ENCODE measurements at regions not wholly inside any gene's neighbourhood (a gene's known extent, or its start where the extent isn't known, plus 50 kb on each side); places are given as distances from the start of the nearest gene placed in this dataset.
"Not testable (repeated sequence)": the region's sequence is repeated elsewhere in the genome, so short reads cannot be mapped to it uniquely, and the experiment has no call there.

DNA sequence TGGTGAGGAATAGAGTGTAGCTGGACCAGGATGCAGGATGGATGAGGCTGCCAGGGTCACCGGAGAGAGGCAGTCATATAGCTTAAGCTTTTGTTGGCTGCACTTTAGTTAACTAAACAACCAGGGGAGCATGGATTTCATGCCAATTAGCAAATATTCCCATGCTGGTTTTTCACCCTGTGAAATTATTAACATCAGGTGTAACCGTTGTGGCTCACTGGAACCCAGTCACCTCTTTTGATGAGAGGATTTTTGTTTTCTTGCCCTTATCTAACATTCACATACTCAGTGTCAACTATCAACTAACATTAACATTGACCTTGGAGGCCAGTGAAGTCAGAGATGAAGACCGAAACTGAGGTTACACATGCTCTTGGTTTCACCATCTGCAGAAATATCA is 97.2 kb upstream of the BASP1 start:
- FAIRE-seq = no peak
- H3K27me3 ChIP-seq (ENCODE audit: control insufficient read depth, insufficient read depth, low read length) = no peaks in the 10 kb centered on the region

DNA sequence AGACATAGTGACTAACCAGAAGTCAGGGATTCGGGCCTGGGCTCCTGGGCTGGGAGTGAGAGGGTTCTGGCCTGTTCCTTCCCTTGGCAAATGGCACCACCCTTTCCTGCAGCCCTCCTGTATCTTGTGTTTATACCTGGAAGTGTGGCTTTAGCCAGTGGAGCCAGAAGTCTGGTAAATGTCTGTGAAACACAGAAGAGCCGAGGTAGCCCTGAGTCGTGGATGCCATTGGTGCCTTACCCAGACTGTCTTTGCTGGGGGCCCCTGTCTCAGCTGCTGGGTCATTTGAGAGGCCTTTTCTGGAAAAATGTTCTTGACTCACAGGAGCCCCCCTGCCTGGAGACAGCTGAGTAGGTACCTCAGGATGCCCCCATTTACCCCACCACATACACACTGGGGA is 95.7 kb upstream of the BASP1 start:
- no peaks in the 10 kb centered on the region for H3K36me3 ChIP-seq (ENCODE audit: control insufficient read depth, insufficient read depth, low read length)
- H3K4me3 ChIP-seq (ENCODE audit: low read depth, low read length) = no peak overlapping the region
- FAIRE-seq = no peak
- no peaks in the 10 kb centered on the region for H3K27me3 ChIP-seq (ENCODE audit: control insufficient read depth, insufficient read depth, low read length)
- DNase-seq (ENCODE audit: low read depth) = no peak
- TF ChIP-seq, protein P1, sequence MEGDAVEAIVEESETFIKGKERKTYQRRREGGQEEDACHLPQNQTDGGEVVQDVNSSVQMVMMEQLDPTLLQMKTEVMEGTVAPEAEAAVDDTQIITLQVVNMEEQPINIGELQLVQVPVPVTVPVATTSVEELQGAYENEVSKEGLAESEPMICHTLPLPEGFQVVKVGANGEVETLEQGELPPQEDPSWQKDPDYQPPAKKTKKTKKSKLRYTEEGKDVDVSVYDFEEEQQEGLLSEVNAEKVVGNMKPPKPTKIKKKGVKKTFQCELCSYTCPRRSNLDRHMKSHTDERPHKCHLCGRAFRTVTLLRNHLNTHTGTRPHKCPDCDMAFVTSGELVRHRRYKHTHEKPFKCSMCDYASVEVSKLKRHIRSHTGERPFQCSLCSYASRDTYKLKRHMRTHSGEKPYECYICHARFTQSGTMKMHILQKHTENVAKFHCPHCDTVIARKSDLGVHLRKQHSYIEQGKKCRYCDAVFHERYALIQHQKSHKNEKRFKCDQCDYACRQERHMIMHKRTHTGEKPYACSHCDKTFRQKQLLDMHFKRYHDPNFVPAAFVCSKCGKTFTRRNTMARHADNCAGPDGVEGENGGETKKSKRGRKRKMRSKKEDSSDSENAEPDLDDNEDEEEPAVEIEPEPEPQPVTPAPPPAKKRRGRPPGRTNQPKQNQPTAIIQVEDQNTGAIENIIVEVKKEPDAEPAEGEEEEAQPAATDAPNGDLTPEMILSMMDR (IDR thresholded peaks at IDR 0.05; ENCODE audit: insufficient read depth, low read length, severe bottlenecking) = no peak

More for the DNA sequence above, 97.2 kb upstream of the BASP1 start:
- H3K36me3 ChIP-seq (ENCODE audit: control insufficient read depth, insufficient read depth, low read length) = no peaks in the 10 kb centered on the region
- H3K4me3 ChIP-seq (ENCODE audit: low read depth, low read length) = no peak overlapping the region
- TF ChIP-seq, protein P1 (IDR thresholded peaks at IDR 0.05; ENCODE audit: insufficient read depth, low read length, severe bottlenecking) = no peak
- no peak for DNase-seq (ENCODE audit: low read depth)

DNA sequence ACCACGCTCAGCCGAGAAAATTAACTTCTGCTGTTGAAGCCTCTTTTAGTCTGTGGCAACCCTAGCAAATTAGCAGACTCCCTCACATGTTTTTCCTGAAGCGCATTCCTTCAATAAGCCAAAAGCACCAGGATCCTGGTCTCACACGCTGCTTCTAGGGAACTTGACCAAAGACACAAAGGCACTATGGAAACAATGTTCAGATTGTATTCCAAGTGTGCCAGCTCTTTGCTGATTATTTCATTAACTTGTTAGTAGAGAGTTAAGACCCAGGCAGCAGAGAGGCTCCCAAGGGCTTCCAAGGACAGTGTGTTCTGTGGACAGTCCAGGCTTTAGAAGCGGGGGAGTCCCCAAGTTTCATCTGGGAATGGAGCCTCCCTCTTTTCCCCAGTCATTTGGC is 94.4 kb upstream of the BASP1 start:
- no peak overlapping the region for H3K4me3 ChIP-seq (ENCODE audit: low read depth, low read length)
- no peak for FAIRE-seq
- no peaks in the 10 kb centered on the region for H3K36me3 ChIP-seq (ENCODE audit: control insufficient read depth, insufficient read depth, low read length)
- DNase-seq (ENCODE audit: low read depth) = no peak
- TF ChIP-seq, protein P1 (IDR thresholded peaks at IDR 0.05; ENCODE audit: insufficient read depth, low read length, severe bottlenecking) = no peak
- no peaks in the 10 kb centered on the region for H3K27me3 ChIP-seq (ENCODE audit: control insufficient read depth, insufficient read depth, low read length)

DNA sequence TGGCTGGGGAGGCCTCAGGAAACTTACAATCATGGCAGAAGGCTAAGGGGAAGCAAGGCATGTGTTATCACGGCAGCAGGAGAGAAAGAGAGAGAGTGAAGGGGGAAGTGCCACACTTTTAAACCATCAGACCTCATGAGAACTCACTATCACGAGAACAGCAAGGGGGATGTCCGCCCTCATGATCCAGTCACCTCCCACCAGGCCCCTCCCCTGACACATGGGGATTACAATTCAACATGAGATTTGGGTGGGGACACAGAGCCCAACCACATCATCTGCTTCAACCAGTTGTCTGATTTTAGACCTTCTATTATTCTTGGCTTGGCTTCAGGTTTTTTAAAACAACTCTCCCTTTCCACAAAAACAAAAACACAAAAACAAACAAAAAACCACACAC is 93.7 kb upstream of the BASP1 start:
- H3K36me3 ChIP-seq (ENCODE audit: control insufficient read depth, insufficient read depth, low read length); H3K27me3 ChIP-seq (ENCODE audit: control insufficient read depth, insufficient read depth, low read length); H3K4me3 ChIP-seq (ENCODE audit: low read depth, low read length); FAIRE-seq; DNase-seq (ENCODE audit: low read depth): not testable (repeated sequence)

DNA sequence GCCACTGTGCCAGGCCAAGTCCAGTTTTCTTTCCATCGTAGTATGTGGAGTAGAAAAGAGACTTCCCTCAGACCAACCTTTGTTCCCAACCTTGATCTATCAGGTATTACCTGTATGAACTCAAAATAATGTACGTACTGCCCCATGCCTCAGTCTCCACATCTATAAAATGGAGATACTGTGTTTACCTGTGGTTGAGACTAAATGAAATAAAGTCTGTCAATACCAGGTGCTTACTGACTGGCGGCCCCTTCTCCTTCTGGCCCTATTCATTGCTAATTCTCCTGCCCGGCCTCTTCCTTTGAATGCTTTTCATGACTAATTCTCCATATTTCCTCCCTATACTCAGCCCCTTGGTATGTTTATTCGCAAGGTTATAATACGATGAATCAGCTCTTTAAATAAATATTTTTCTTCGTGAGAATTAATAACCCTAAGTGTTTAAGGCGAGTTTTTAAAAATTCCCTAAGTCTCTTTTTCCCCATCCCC is 89.6 kb upstream of the BASP1 start:
- no peak for FAIRE-seq
- Histone ChIP-seq H3K36me3 (ENCODE audit: control insufficient read depth, insufficient read depth, low read length) (no peaks in the 10 kb centered on the region), H3K27me3 (ENCODE audit: control insufficient read depth, insufficient read depth, low read length) (no peaks in the 10 kb centered on the region), H3K4me3 (ENCODE audit: low read depth, low read length) (no peak overlapping the region)
- TF ChIP-seq, protein P1 (IDR thresholded peaks at IDR 0.05; ENCODE audit: insufficient read depth, low read length, severe bottlenecking) = no peak
- DNase-seq (ENCODE audit: low read depth) = peak; percentile 95

DNA sequence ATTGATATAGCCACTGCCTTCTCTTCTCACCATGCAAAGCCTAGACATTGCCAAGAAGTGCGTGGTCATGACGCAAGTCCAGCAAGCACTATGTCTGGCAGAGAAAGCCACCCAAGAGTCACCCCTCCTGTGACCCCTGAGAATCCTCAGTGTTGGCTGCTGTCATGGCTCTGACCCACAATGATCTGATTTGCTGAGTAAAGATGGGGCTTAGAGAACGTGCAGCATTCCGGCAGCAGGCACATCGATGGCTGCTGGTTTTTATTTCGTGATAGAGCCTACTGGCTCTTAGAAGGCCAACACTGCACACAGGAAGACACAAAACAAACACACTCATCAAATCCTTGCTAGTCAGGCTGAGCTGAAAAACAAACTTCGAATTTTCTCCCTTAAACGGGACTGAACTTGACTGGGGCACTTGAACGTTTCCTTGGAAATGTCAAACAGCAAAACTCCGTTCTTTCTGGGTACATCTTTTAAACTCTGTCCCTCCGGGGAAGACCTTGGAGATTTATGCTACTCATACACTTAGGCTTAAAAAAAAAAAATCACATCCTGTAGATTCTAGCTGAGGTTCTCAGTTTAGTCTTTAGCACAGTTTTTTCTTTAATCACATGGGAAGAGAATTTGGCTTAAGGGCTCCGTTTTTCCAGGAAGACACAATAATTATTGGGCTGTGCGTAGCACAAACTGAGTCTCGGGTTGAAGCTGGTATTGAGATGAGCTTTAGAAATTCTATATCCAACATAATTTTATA is 88.2 kb upstream of the BASP1 start:
- FAIRE-seq (no peak), DNase-seq (ENCODE audit: low read depth) (peak; percentile 44)
- TF ChIP-seq, protein P1 (IDR thresholded peaks at IDR 0.05; ENCODE audit: insufficient read depth, low read length, severe bottlenecking) = no peak
- no peaks in the 10 kb centered on the region for H3K27me3 ChIP-seq (ENCODE audit: control insufficient read depth, insufficient read depth, low read length)
- H3K4me3 ChIP-seq (ENCODE audit: low read depth, low read length) = no peak overlapping the region
- H3K36me3 ChIP-seq (ENCODE audit: control insufficient read depth, insufficient read depth, low read length) = no peaks in the 10 kb centered on the region

DNA sequence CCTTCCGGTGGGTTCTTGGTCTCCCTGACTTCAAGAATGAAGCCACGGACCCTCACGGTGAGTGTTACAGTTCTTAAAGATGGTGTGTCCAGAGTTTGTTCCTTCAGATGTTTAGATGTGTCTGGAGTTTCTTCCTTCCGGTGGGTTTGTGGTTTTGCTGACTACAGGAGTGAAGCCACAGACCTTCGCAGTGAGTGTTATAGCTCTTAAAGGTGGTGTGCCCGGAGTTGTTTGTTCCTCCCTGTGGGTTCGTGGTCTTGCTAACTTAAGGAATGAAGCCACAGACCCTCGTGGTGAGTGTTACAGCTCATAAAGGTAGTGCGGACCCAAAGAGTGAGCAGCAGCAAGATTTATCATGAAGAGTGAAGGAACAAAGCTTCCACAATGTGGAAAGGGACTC is 87.1 kb upstream of the BASP1 start:
- not testable (repeated sequence) for FAIRE-seq; H3K27me3 ChIP-seq (ENCODE audit: control insufficient read depth, insufficient read depth, low read length); H3K36me3 ChIP-seq (ENCODE audit: control insufficient read depth, insufficient read depth, low read length); DNase-seq (ENCODE audit: low read depth); H3K4me3 ChIP-seq (ENCODE audit: low read depth, low read length)

Measured in bronchial epithelial cell (primary cell).